WTC11 (cell line): ENCODE measurements at regions not wholly inside any gene's neighbourhood (a gene's known extent, or its start where the extent isn't known, plus 50 kb on each side); places are given as distances from the start of the nearest gene placed in this dataset.

Source experiments
- ATAC-seq: fragments of 200-7000 bp; cut with Tn5 transposase; 2 replicates; pipeline ENCODE4 v1.10.0; 2021; ENCODE audit warnings: mild to moderate bottlenecking, moderate library complexity
- CTCF ChIA-PET: fragments of 300-600 bp; sonication (Branson Sonifier 250); formaldehyde crosslinking; loops from one replicate; lab custom pipeline; 2021; ENCODE audit warnings: antibody characterized with exemption; lab: Charles Lee
- POLR2A ChIA-PET: fragments of 350-600 bp; sonication (Branson Sonifier 250); formaldehyde crosslinking; loops from one replicate; lab custom pipeline; 2021; ENCODE audit warnings: antibody characterized with exemption; lab: Charles Lee
- DNase-seq: peaks from one replicate; pipeline ENCODE4 v3.0.0; 2021; ENCODE audit warnings: low spot score
- H3K27ac Mint-ChIP-seq: 2 replicates; pipeline ENCODE4 v1.8.0; 2021; ENCODE audit warnings: mixed read lengths
- H3K27me3 Mint-ChIP-seq: 2 replicates; pipeline ENCODE4 v1.8.0; 2021; ENCODE audit warnings: low read depth, mild to moderate bottlenecking, moderate library complexity, mixed read lengths
- H3K36me3 Mint-ChIP-seq: 2 replicates; pipeline ENCODE4 v1.8.0; 2021; ENCODE audit warnings: mixed read lengths
- H3K4me1 Mint-ChIP-seq: 2 replicates; pipeline ENCODE4 v1.8.0; 2022; ENCODE audit warnings: mixed read lengths
- H3K4me3 Mint-ChIP-seq: 2 replicates; pipeline ENCODE4 v1.8.0; 2021; ENCODE audit warnings: mild to moderate bottlenecking, moderate library complexity, mixed read lengths
- H3K9me3 Mint-ChIP-seq: 2 replicates; pipeline ENCODE4 v1.8.0; 2021; ENCODE audit warnings: mixed read lengths
- CREB1 ChIP-seq: sonication (generic); formaldehyde crosslinking; IDR thresholded peaks from 2 replicates; pipeline ENCODE4 v1.8.0; 2023; ENCODE audit warnings: mild to moderate bottlenecking, missing genetic modification reagents
- CREM ChIP-seq: sonication (generic); formaldehyde crosslinking; IDR thresholded peaks from 2 replicates; pipeline ENCODE4 v1.8.1; 2022; ENCODE audit warnings: mild to moderate bottlenecking, missing genetic modification reagents, moderate library complexity
- GABPB1 ChIP-seq: sonication (generic); formaldehyde crosslinking; IDR thresholded peaks from 2 replicates; pipeline ENCODE4 v1.8.1; 2023; ENCODE audit warnings: mild to moderate bottlenecking, missing genetic modification reagents
- IRF2 ChIP-seq: sonication (generic); formaldehyde crosslinking; IDR thresholded peaks from 2 replicates; pipeline ENCODE4 v1.8.0; 2022; ENCODE audit warnings: low read depth, missing genetic modification reagents, borderline replicate concordance
- JAZF1 ChIP-seq: fragments of 250-450 bp; sonication (Bioruptor Pico); IDR thresholded peaks from 2 replicates; pipeline ENCODE4 v1.9.0; 2021; ENCODE audit warnings: moderate library complexity, mild to moderate bottlenecking, inconsistent platforms
- KAT7 ChIP-seq: sonication (generic); formaldehyde crosslinking; IDR thresholded peaks from 2 replicates; pipeline ENCODE4 v1.8.1; 2023; ENCODE audit warnings: missing genetic modification reagents, mild to moderate bottlenecking, borderline replicate concordance
- MXD4 ChIP-seq: fragments of 250-450 bp; sonication (Bioruptor Pico); IDR thresholded peaks from 2 replicates; pipeline ENCODE4 v1.8.0; 2021; ENCODE audit warnings: mild to moderate bottlenecking, moderate library complexity, borderline replicate concordance
- SMAD3 ChIP-seq: sonication (generic); formaldehyde crosslinking; IDR thresholded peaks from 2 replicates; pipeline ENCODE4 v1.8.0; 2022; ENCODE audit warnings: missing genetic modification reagents, mild to moderate bottlenecking, borderline replicate concordance
- ZBTB21 ChIP-seq: sonication (generic); formaldehyde crosslinking; IDR thresholded peaks from 2 replicates; pipeline ENCODE4 v1.8.1; 2023; ENCODE audit warnings: mild to moderate bottlenecking, missing genetic modification reagents, borderline replicate concordance
- ZNF263 ChIP-seq: sonication (generic); formaldehyde crosslinking; IDR thresholded peaks from 2 replicates; pipeline ENCODE4 v1.8.1; 2022; ENCODE audit warnings: low read depth, mild to moderate bottlenecking, moderate library complexity, missing genetic modification reagents
- TF ChIP-seq, protein P1 (sequence below): sonication (generic); formaldehyde crosslinking; IDR thresholded peaks from 2 replicates; pipeline ENCODE4 v1.8.1; 2022; ENCODE audit warnings: missing genetic modification reagents, borderline replicate concordance
- TF ChIP-seq, protein P2 (sequence below): sonication (generic); formaldehyde crosslinking; IDR thresholded peaks from 2 replicates; pipeline ENCODE4 v1.8.1; 2022; ENCODE audit warnings: low read depth, missing genetic modification reagents, borderline replicate concordance
- TF ChIP-seq, protein P3 (sequence below): sonication (generic); formaldehyde crosslinking; IDR thresholded peaks from 2 replicates; pipeline ENCODE4 v1.8.1; 2023; ENCODE audit warnings: mild to moderate bottlenecking, missing genetic modification reagents
- TF ChIP-seq, protein P4 (sequence below): fragments of 250-450 bp; sonication (Bioruptor Pico); IDR thresholded peaks from 2 replicates; pipeline ENCODE4 v2.1.2; 2022; ENCODE audit warnings: mild to moderate bottlenecking, moderate library complexity
- TF ChIP-seq, protein P5 (sequence below): fragments of 250-450 bp; sonication (Bioruptor Pico); IDR thresholded peaks from 2 replicates; pipeline ENCODE4 v1.8.0; 2021; ENCODE audit warnings: mild to moderate bottlenecking
- TF ChIP-seq, protein P6 (sequence below): sonication (generic); formaldehyde crosslinking; IDR thresholded peaks from 2 replicates; pipeline ENCODE4 v1.8.1; 2023; ENCODE audit warnings: mild to moderate bottlenecking, moderate library complexity, missing genetic modification reagents
- TF ChIP-seq, protein P7 (sequence below): sonication (generic); formaldehyde crosslinking; IDR thresholded peaks from 2 replicates; pipeline ENCODE4 v1.8.0; 2022; ENCODE audit warnings: mild to moderate bottlenecking, missing genetic modification reagents
- TF ChIP-seq, protein P8 (sequence below): sonication (generic); formaldehyde crosslinking; IDR thresholded peaks from 2 replicates; pipeline ENCODE4 v1.8.1; 2023; ENCODE audit warnings: mild to moderate bottlenecking, missing genetic modification reagents, borderline replicate concordance
- TF ChIP-seq, protein P9 (sequence below): sonication (generic); formaldehyde crosslinking; IDR thresholded peaks from 2 replicates; pipeline ENCODE4 v1.8.0; 2022; ENCODE audit warnings: mild to moderate bottlenecking, missing genetic modification reagents

DNA sequence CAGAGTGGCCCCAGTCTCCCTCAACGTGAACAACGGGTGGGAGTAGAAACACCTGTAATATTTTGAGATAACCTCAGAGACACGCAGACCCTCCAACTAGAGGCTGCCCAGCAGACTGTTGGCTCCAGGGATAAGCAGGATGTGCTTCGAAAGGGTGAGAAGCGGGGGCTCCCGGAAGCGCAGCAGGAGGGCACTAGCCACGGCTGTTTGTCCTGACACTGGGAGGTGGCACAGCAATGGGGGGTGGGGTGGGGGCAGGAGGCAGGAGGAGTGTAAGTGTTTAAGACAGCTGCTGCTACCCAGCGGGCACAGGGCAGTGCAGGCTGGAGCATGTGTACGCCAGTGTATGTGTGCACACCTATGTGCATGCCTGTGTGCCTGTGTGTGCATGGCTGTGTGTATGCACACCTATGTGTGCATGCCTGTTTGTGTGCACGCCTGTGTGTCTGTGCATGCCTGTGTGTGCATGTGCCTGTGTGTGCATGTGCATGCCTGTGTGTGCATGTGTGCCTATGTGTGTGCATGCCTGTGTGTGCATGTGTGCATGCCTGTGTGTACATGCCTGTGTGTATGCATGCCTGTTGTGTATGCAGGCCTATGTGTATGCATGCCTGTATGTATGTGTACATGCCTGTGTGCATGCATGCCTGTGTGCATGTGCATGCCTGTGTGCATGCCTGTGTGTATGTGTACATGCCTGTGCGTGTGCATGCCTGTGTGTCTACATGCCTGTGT, 154.7 kb downstream of the SHANK2 start:
- Mint-ChIP-seq H3K36me3 (peaks cover 43% of the 10 kb centered on the region), H3K4me1 (peaks cover 4% of the 10 kb centered on the region), H3K27ac (no peak overlapping the region), H3K4me3 (no peak overlapping the region), H3K27me3 (no peaks in the 10 kb centered on the region), H3K9me3 (no peaks in the 10 kb centered on the region)
- TF ChIP-seq CREB1 (CRISPR knock-in tag) (no peak), SMAD3 (CRISPR knock-in tag) (no peak), GABPB1 (CRISPR knock-in tag) (no peak), KAT7 (CRISPR knock-in tag) (no peak), ZNF263 (CRISPR knock-in tag) (no peak), MXD4 (no peak), CREM (no peak), JAZF1 (CRISPR knock-in tag) (no peak), IRF2 (CRISPR knock-in tag) (no peak), ZBTB21 (CRISPR knock-in tag) (no peak)
- TF ChIP-seq, protein P1, sequence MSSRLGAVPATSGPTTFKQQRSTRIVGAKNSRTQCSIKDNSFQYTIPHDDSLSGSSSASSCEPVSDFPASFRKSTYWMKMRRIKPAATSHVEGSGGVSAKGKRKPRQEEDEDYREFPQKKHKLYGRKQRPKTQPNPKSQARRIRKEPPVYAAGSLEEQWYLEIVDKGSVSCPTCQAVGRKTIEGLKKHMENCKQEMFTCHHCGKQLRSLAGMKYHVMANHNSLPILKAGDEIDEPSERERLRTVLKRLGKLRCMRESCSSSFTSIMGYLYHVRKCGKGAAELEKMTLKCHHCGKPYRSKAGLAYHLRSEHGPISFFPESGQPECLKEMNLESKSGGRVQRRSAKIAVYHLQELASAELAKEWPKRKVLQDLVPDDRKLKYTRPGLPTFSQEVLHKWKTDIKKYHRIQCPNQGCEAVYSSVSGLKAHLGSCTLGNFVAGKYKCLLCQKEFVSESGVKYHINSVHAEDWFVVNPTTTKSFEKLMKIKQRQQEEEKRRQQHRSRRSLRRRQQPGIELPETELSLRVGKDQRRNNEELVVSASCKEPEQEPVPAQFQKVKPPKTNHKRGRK (CRISPR knock-in tag), result no peak
- TF ChIP-seq, protein P2, sequence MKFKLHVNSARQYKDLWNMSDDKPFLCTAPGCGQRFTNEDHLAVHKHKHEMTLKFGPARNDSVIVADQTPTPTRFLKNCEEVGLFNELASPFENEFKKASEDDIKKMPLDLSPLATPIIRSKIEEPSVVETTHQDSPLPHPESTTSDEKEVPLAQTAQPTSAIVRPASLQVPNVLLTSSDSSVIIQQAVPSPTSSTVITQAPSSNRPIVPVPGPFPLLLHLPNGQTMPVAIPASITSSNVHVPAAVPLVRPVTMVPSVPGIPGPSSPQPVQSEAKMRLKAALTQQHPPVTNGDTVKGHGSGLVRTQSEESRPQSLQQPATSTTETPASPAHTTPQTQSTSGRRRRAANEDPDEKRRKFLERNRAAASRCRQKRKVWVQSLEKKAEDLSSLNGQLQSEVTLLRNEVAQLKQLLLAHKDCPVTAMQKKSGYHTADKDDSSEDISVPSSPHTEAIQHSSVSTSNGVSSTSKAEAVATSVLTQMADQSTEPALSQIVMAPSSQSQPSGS (CRISPR knock-in tag), result no peak
- TF ChIP-seq, protein P3, sequence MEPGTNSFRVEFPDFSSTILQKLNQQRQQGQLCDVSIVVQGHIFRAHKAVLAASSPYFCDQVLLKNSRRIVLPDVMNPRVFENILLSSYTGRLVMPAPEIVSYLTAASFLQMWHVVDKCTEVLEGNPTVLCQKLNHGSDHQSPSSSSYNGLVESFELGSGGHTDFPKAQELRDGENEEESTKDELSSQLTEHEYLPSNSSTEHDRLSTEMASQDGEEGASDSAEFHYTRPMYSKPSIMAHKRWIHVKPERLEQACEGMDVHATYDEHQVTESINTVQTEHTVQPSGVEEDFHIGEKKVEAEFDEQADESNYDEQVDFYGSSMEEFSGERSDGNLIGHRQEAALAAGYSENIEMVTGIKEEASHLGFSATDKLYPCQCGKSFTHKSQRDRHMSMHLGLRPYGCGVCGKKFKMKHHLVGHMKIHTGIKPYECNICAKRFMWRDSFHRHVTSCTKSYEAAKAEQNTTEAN, result no peak
- TF ChIP-seq, protein P4, sequence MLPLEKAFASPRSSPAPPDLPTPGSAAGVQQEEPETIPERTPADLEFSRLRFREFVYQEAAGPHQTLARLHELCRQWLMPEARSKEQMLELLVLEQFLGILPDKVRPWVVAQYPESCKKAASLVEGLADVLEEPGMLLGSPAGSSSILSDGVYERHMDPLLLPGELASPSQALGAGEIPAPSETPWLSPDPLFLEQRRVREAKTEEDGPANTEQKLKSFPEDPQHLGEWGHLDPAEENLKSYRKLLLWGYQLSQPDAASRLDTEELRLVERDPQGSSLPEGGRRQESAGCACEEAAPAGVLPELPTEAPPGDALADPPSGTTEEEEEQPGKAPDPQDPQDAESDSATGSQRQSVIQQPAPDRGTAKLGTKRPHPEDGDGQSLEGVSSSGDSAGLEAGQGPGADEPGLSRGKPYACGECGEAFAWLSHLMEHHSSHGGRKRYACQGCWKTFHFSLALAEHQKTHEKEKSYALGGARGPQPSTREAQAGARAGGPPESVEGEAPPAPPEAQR (CRISPR knock-in tag), result no peak
- TF ChIP-seq, protein P5, sequence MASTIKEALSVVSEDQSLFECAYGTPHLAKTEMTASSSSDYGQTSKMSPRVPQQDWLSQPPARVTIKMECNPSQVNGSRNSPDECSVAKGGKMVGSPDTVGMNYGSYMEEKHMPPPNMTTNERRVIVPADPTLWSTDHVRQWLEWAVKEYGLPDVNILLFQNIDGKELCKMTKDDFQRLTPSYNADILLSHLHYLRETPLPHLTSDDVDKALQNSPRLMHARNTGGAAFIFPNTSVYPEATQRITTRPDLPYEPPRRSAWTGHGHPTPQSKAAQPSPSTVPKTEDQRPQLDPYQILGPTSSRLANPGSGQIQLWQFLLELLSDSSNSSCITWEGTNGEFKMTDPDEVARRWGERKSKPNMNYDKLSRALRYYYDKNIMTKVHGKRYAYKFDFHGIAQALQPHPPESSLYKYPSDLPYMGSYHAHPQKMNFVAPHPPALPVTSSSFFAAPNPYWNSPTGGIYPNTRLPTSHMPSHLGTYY (CRISPR knock-in tag), result no peak
- TF ChIP-seq, protein P6, sequence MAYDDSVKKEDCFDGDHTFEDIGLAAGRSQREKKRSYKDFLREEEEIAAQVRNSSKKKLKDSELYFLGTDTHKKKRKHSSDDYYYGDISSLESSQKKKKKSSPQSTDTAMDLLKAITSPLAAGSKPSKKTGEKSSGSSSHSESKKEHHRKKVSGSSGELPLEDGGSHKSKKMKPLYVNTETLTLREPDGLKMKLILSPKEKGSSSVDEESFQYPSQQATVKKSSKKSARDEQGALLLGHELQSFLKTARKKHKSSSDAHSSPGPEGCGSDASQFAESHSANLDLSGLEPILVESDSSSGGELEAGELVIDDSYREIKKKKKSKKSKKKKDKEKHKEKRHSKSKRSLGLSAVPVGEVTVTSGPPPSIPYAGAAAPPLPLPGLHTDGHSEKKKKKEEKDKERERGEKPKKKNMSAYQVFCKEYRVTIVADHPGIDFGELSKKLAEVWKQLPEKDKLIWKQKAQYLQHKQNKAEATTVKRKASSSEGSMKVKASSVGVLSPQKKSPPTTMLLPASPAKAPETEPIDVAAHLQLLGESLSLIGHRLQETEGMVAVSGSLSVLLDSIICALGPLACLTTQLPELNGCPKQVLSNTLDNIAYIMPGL (CRISPR knock-in tag), result no peak
- TF ChIP-seq, protein P7, sequence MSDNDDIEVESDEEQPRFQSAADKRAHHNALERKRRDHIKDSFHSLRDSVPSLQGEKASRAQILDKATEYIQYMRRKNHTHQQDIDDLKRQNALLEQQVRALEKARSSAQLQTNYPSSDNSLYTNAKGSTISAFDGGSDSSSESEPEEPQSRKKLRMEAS (CRISPR knock-in tag), result no peak
- TF ChIP-seq, protein P8, sequence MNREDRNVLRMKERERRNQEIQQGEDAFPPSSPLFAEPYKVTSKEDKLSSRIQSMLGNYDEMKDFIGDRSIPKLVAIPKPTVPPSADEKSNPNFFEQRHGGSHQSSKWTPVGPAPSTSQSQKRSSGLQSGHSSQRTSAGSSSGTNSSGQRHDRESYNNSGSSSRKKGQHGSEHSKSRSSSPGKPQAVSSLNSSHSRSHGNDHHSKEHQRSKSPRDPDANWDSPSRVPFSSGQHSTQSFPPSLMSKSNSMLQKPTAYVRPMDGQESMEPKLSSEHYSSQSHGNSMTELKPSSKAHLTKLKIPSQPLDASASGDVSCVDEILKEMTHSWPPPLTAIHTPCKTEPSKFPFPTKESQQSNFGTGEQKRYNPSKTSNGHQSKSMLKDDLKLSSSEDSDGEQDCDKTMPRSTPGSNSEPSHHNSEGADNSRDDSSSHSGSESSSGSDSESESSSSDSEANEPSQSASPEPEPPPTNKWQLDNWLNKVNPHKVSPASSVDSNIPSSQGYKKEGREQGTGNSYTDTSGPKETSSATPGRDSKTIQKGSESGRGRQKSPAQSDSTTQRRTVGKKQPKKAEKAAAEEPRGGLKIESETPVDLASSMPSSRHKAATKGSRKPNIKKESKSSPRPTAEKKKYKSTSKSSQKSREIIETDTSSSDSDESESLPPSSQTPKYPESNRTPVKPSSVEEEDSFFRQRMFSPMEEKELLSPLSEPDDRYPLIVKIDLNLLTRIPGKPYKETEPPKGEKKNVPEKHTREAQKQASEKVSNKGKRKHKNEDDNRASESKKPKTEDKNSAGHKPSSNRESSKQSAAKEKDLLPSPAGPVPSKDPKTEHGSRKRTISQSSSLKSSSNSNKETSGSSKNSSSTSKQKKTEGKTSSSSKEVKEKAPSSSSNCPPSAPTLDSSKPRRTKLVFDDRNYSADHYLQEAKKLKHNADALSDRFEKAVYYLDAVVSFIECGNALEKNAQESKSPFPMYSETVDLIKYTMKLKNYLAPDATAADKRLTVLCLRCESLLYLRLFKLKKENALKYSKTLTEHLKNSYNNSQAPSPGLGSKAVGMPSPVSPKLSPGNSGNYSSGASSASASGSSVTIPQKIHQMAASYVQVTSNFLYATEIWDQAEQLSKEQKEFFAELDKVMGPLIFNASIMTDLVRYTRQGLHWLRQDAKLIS, result no peak
- TF ChIP-seq, protein P9, sequence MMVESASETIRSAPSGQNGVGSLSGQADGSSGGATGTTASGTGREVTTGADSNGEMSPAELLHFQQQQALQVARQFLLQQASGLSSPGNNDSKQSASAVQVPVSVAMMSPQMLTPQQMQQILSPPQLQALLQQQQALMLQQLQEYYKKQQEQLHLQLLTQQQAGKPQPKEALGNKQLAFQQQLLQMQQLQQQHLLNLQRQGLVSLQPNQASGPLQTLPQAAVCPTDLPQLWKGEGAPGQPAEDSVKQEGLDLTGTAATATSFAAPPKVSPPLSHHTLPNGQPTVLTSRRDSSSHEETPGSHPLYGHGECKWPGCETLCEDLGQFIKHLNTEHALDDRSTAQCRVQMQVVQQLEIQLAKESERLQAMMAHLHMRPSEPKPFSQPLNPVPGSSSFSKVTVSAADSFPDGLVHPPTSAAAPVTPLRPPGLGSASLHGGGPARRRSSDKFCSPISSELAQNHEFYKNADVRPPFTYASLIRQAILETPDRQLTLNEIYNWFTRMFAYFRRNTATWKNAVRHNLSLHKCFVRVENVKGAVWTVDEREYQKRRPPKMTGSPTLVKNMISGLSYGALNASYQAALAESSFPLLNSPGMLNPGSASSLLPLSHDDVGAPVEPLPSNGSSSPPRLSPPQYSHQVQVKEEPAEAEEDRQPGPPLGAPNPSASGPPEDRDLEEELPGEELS, result no peak
- DNase-seq (no peak), ATAC-seq (no peak)
- POLR2A ChIA-PET, result no interaction called here
- CTCF ChIA-PET, result no interaction called here
